Activated T-helper 17 cell treated with anti-CD3 and anti-CD28 coated beads, Interleukin-2, amount 50 U/mL, for 72 hours (primary cell): ENCODE measurements at regions not wholly inside any gene's neighbourhood (a gene's known extent, or its start where the extent isn't known, plus 50 kb on each side); places are given as distances from the start of the nearest gene placed in this dataset.

Experiments
- ATAC-seq: fragments of 150-1000 bp; cut with Tn5 transposase; replicated peaks from 2 replicates; pipeline ENCODE4 v1.10.0; 2021; ENCODE audit warnings: mild to moderate bottlenecking, moderate library complexity
- H3K27ac Mint-ChIP-seq: one replicate; pipeline ENCODE4 v1.8.0; 2022; ENCODE audit warnings: mixed read lengths
- H3K27me3 Mint-ChIP-seq: one replicate; pipeline ENCODE4 v1.8.0; 2022; ENCODE audit warnings: mixed read lengths
- H3K36me3 Mint-ChIP-seq: one replicate; pipeline ENCODE4 v1.8.0; 2022; ENCODE audit warnings: low read depth, mild to moderate bottlenecking, mixed read lengths
- H3K4me1 Mint-ChIP-seq: one replicate; pipeline ENCODE4 v1.8.0; 2022; ENCODE audit warnings: mixed read lengths
- H3K4me3 Mint-ChIP-seq: one replicate; pipeline ENCODE4 v1.8.0; 2022; ENCODE audit warnings: mild to moderate bottlenecking, mixed read lengths
- H3K9me3 Mint-ChIP-seq: one replicate; pipeline ENCODE4 v1.8.0; 2022; ENCODE audit warnings: mixed read lengths

- no peaks in the 10 kb centered on the region for H3K4me1 Mint-ChIP-seq
- H3K4me3 Mint-ChIP-seq: no peak overlapping the region
- no peak for ATAC-seq
These were observed 149.2 kb downstream of the GNAT3 start for GRCh38 chr7:80362677-80363076.

GRCh38 chr7:80362010-80362618 lies 149.8 kb downstream of the GNAT3 start:
- no peaks in the 10 kb centered on the region for H3K36me3 Mint-ChIP-seq
- H3K4me3 Mint-ChIP-seq: no peak overlapping the region
- H3K9me3 Mint-ChIP-seq: peaks cover 18% of the 10 kb centered on the region
- H3K27me3 Mint-ChIP-seq: no peaks in the 10 kb centered on the region
- ATAC-seq: no peak
- H3K4me1 Mint-ChIP-seq: no peaks in the 10 kb centered on the region
- no peak overlapping the region for H3K27ac Mint-ChIP-seq

More at GRCh38 chr7:80362677-80363076, 149.2 kb downstream of the GNAT3 start:
- Mint-ChIP-seq H3K27me3 (no peaks in the 10 kb centered on the region), H3K36me3 (no peaks in the 10 kb centered on the region), H3K9me3 (peaks cover 14% of the 10 kb centered on the region), H3K27ac (no peak overlapping the region)

GRCh38 chr7:80359476-80359875 lies 152.4 kb downstream of the GNAT3 start:
- Mint-ChIP-seq H3K4me1 (no peaks in the 10 kb centered on the region), H3K9me3 (peaks cover 15% of the 10 kb centered on the region), H3K36me3 (no peaks in the 10 kb centered on the region), H3K27ac (no peak overlapping the region), H3K4me3 (no peak overlapping the region), H3K27me3 (no peaks in the 10 kb centered on the region)
- ATAC-seq: no peak

- Mint-ChIP-seq H3K4me1 (no peaks in the 10 kb centered on the region), H3K27ac (no peak overlapping the region), H3K9me3 (peaks cover 16% of the 10 kb centered on the region), H3K4me3 (no peak overlapping the region), H3K27me3 (no peaks in the 10 kb centered on the region), H3K36me3 (no peaks in the 10 kb centered on the region)
- no peak for ATAC-seq
These were observed 152.8 kb downstream of the GNAT3 start for GRCh38 chr7:80359029-80359428.

GRCh38 chr7:80357530-80357929 lies 154.3 kb downstream of the GNAT3 start:
- Mint-ChIP-seq H3K27ac (no peak overlapping the region), H3K27me3 (no peaks in the 10 kb centered on the region), H3K36me3 (no peaks in the 10 kb centered on the region), H3K4me3 (no peak overlapping the region), H3K4me1 (no peaks in the 10 kb centered on the region), H3K9me3 (peaks cover 16% of the 10 kb centered on the region)
- ATAC-seq: no peak

GRCh38 chr7:80350430-80350829 lies 161.4 kb downstream of the GNAT3 start:
- H3K4me3 Mint-ChIP-seq: no peak overlapping the region
- peaks cover 13% of the 10 kb centered on the region for H3K9me3 Mint-ChIP-seq
- ATAC-seq: no peak
- no peaks in the 10 kb centered on the region for H3K27me3 Mint-ChIP-seq
- no peak overlapping the region for H3K27ac Mint-ChIP-seq
- no peaks in the 10 kb centered on the region for H3K4me1 Mint-ChIP-seq
- no peaks in the 10 kb centered on the region for H3K36me3 Mint-ChIP-seq

GRCh38 chr7:80348223-80348622 lies 163.6 kb downstream of the GNAT3 start:
- no peak overlapping the region for H3K27ac Mint-ChIP-seq
- H3K4me3 Mint-ChIP-seq: no peak overlapping the region
- no peaks in the 10 kb centered on the region for H3K4me1 Mint-ChIP-seq
- peaks cover 10% of the 10 kb centered on the region for H3K9me3 Mint-ChIP-seq
- no peaks in the 10 kb centered on the region for H3K36me3 Mint-ChIP-seq
- ATAC-seq: no peak
- no peaks in the 10 kb centered on the region for H3K27me3 Mint-ChIP-seq

- Mint-ChIP-seq H3K27me3 (no peaks in the 10 kb centered on the region), H3K36me3 (no peaks in the 10 kb centered on the region), H3K9me3 (peaks cover 13% of the 10 kb centered on the region), H3K27ac (no peak overlapping the region), H3K4me1 (no peaks in the 10 kb centered on the region), H3K4me3 (no peak overlapping the region)
- no peak for ATAC-seq
These were observed 164.7 kb downstream of the GNAT3 start for GRCh38 chr7:80347173-80347572.

GRCh38 chr7:80346704-80347103 lies 165.2 kb downstream of the GNAT3 start:
- no peak overlapping the region for H3K4me3 Mint-ChIP-seq
- H3K4me1 Mint-ChIP-seq: no peaks in the 10 kb centered on the region
- H3K27me3 Mint-ChIP-seq: no peaks in the 10 kb centered on the region
- no peaks in the 10 kb centered on the region for H3K36me3 Mint-ChIP-seq
- peaks cover 13% of the 10 kb centered on the region for H3K9me3 Mint-ChIP-seq
- H3K27ac Mint-ChIP-seq: no peak overlapping the region
- peak; percentile 42 for ATAC-seq

- ATAC-seq: no peak
- H3K9me3 Mint-ChIP-seq: peaks cover 7% of the 10 kb centered on the region
- no peak overlapping the region for H3K27ac Mint-ChIP-seq
- H3K36me3 Mint-ChIP-seq: no peaks in the 10 kb centered on the region
- no peak overlapping the region for H3K4me3 Mint-ChIP-seq
- H3K4me1 Mint-ChIP-seq: no peaks in the 10 kb centered on the region
- H3K27me3 Mint-ChIP-seq: no peaks in the 10 kb centered on the region
These were observed 176.2 kb downstream of the GNAT3 start for GRCh38 chr7:80335511-80336231.

GRCh38 chr7:80334908-80335307 lies 177.0 kb downstream of the GNAT3 start:
- H3K4me3 Mint-ChIP-seq: no peak overlapping the region
- peaks cover 7% of the 10 kb centered on the region for H3K9me3 Mint-ChIP-seq
- ATAC-seq: no peak
- H3K27me3 Mint-ChIP-seq: no peaks in the 10 kb centered on the region
- no peaks in the 10 kb centered on the region for H3K4me1 Mint-ChIP-seq
- no peaks in the 10 kb centered on the region for H3K36me3 Mint-ChIP-seq
- no peak overlapping the region for H3K27ac Mint-ChIP-seq

GRCh38 chr7:80334196-80334595 lies 177.7 kb downstream of the GNAT3 start:
- Mint-ChIP-seq H3K27me3 (no peaks in the 10 kb centered on the region), H3K36me3 (no peaks in the 10 kb centered on the region), H3K4me3 (no peak overlapping the region), H3K27ac (no peak overlapping the region), H3K4me1 (no peaks in the 10 kb centered on the region), H3K9me3 (peaks cover 7% of the 10 kb centered on the region)
- no peak for ATAC-seq

- H3K27me3 Mint-ChIP-seq: no peaks in the 10 kb centered on the region
- H3K4me3 Mint-ChIP-seq: no peak overlapping the region
- H3K4me1 Mint-ChIP-seq: no peaks in the 10 kb centered on the region
- no peaks in the 10 kb centered on the region for H3K36me3 Mint-ChIP-seq
- H3K27ac Mint-ChIP-seq: no peak overlapping the region
- ATAC-seq: no peak
- H3K9me3 Mint-ChIP-seq: peaks cover 7% of the 10 kb centered on the region
These were observed 178.8 kb downstream of the GNAT3 start for GRCh38 chr7:80333040-80333439.

GRCh38 chr7:80330434-80330833 lies 181.4 kb downstream of the GNAT3 start:
- Mint-ChIP-seq H3K36me3 (no peaks in the 10 kb centered on the region), H3K9me3 (peaks cover 3% of the 10 kb centered on the region), H3K4me1 (no peaks in the 10 kb centered on the region), H3K27ac (no peak overlapping the region), H3K4me3 (no peak overlapping the region), H3K27me3 (no peaks in the 10 kb centered on the region)
- ATAC-seq: no peak

- Mint-ChIP-seq H3K9me3 (no peaks in the 10 kb centered on the region), H3K4me3 (no peak overlapping the region), H3K36me3 (no peaks in the 10 kb centered on the region), H3K27ac (no peak overlapping the region), H3K27me3 (no peaks in the 10 kb centered on the region), H3K4me1 (no peaks in the 10 kb centered on the region)
- no peak for ATAC-seq
These were observed 187.8 kb downstream of the GNAT3 start for GRCh38 chr7:80324032-80324431.
